Osteoblast (primary cell): ENCODE measurements at regions not wholly inside any gene's neighbourhood (a gene's known extent, or its start where the extent isn't known, plus 50 kb on each side); places are given as distances from the start of the nearest gene placed in this dataset.

Experiments
- DNase-seq: peaks from one replicate; pipeline ENCODE4 v3.0.0; 2011; ENCODE audit warnings: low spot score, mixed read lengths; ENCODE audit not compliant: insufficient read length; ENCODE audit errors: missing footprints
- H2AFZ ChIP-seq: 2 replicates; pipeline ENCODE4 v1.6.0; 2011; ENCODE audit warnings: mild to moderate bottlenecking, low read length
- H3K27ac ChIP-seq: 2 replicates; pipeline ENCODE4 v1.5.1; 2011; ENCODE audit warnings: mild to moderate bottlenecking, low read depth, low read length, moderate library complexity
- H3K27me3 ChIP-seq: 2 replicates; pipeline ENCODE4 v1.6.0; 2012; ENCODE audit warnings: mild to moderate bottlenecking, control low read depth, inconsistent platforms, low read length, moderate library complexity; ENCODE audit not compliant: insufficient read depth
- H3K36me3 ChIP-seq: 2 replicates; pipeline ENCODE4 v1.5.1; 2011; ENCODE audit warnings: mild to moderate bottlenecking, low read length, control low read depth, moderate library complexity; ENCODE audit not compliant: insufficient read depth
- H3K4me1 ChIP-seq: 2 replicates; pipeline ENCODE4 v1.5.1; 2011; ENCODE audit warnings: mild to moderate bottlenecking, low read length, control low read depth, moderate library complexity; ENCODE audit not compliant: insufficient read depth
- H3K4me2 ChIP-seq: 2 replicates; pipeline ENCODE4 v1.6.0; 2011; ENCODE audit warnings: mild to moderate bottlenecking, low read length; ENCODE audit not compliant: insufficient read depth
- H3K4me3 ChIP-seq: fragments of 200-600 bp; sonication (generic); 3 replicates; pipeline ENCODE4 v1.5.1; 2012; ENCODE audit warnings: mild to moderate bottlenecking, low read length, inconsistent platforms; ENCODE audit not compliant: insufficient read depth
- H3K79me2 ChIP-seq: 2 replicates; pipeline ENCODE4 v1.6.0; 2012; ENCODE audit warnings: mild to moderate bottlenecking, low read length, control low read depth, inconsistent platforms; ENCODE audit not compliant: insufficient read depth
- H3K9me3 ChIP-seq: 2 replicates; pipeline ENCODE4 v1.5.1; 2011; ENCODE audit warnings: low read depth, low read length, control low read depth
- H4K20me1 ChIP-seq: 2 replicates; pipeline ENCODE4 v1.6.0; 2012; ENCODE audit warnings: mild to moderate bottlenecking, low read length, control low read depth; ENCODE audit not compliant: insufficient read depth
- TF ChIP-seq, protein P1 (sequence below): IDR thresholded peaks from 2 replicates; pipeline ENCODE4 v1.5.1; 2011; ENCODE audit warnings: mild to moderate bottlenecking, low read depth, low read length, moderate library complexity; ENCODE audit errors: extremely low read depth

GRCh38 chr16:7992616-7993015, 597.7 kb downstream of the TMEM114 start:
- TF ChIP-seq, protein P1, sequence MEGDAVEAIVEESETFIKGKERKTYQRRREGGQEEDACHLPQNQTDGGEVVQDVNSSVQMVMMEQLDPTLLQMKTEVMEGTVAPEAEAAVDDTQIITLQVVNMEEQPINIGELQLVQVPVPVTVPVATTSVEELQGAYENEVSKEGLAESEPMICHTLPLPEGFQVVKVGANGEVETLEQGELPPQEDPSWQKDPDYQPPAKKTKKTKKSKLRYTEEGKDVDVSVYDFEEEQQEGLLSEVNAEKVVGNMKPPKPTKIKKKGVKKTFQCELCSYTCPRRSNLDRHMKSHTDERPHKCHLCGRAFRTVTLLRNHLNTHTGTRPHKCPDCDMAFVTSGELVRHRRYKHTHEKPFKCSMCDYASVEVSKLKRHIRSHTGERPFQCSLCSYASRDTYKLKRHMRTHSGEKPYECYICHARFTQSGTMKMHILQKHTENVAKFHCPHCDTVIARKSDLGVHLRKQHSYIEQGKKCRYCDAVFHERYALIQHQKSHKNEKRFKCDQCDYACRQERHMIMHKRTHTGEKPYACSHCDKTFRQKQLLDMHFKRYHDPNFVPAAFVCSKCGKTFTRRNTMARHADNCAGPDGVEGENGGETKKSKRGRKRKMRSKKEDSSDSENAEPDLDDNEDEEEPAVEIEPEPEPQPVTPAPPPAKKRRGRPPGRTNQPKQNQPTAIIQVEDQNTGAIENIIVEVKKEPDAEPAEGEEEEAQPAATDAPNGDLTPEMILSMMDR, result no peak
- Histone ChIP-seq H3K4me3 (no peak overlapping the region), H3K4me2 (no peak overlapping the region), H3K79me2 (no peaks in the 10 kb centered on the region), H3K9me3 (no peaks in the 10 kb centered on the region), H4K20me1 (no peaks in the 10 kb centered on the region), H3K4me1 (no peaks in the 10 kb centered on the region), H2AFZ (no peak overlapping the region), H3K27me3 (no peaks in the 10 kb centered on the region), H3K36me3 (no peaks in the 10 kb centered on the region), H3K27ac (no peak overlapping the region)
- DNase-seq, result no peak

DNA sequence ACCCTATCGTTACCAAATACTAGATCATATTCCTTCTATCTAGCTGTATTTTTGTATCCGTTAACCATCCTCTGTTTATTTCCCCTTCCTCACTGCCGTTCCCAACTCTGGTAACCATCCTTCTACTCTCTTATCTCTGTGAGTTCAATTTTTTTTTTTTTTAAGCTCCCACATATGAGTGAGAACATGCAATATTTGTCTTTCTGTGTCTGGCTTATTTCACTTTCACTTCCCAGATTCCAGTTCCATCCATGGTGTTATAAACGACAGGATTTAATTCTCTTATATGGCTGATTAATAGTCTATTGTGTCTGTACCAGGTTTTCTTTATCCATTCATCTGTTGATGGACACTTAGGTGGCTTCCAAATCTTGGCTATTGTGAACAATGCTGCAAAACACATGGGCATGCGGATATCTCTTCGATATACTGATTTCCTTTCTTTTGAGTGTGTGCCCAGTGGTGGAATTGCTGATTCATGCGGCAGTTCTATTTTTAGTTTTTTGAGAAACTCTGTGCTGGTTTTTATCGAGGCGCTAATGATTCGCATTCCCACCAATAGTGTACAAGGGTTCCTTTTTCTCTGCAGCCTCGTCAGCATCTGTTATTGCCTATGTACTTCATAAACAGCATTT, 599.6 kb downstream of the TMEM114 start:
- H3K27ac ChIP-seq, result no peak overlapping the region
- H3K9me3 ChIP-seq, result no peaks in the 10 kb centered on the region
- H3K4me3 ChIP-seq, result no peak overlapping the region
- H3K27me3 ChIP-seq, result no peaks in the 10 kb centered on the region
- no peak for DNase-seq
- no peak overlapping the region for H3K4me2 ChIP-seq
- H3K79me2 ChIP-seq, result no peaks in the 10 kb centered on the region
- TF ChIP-seq, protein P1, result no peak
- H4K20me1 ChIP-seq, result no peaks in the 10 kb centered on the region
- H3K4me1 ChIP-seq, result no peaks in the 10 kb centered on the region
- H2AFZ ChIP-seq, result no peak overlapping the region
- no peaks in the 10 kb centered on the region for H3K36me3 ChIP-seq

GRCh38 chr16:7983676-7984075, 606.6 kb downstream of the TMEM114 start:
- TF ChIP-seq, protein P1, result no peak
- no peak for DNase-seq
- Histone ChIP-seq H3K79me2 (no peaks in the 10 kb centered on the region), H2AFZ (no peak overlapping the region), H3K36me3 (no peaks in the 10 kb centered on the region), H3K9me3 (peaks cover 2% of the 10 kb centered on the region), H3K27me3 (no peaks in the 10 kb centered on the region), H4K20me1 (no peaks in the 10 kb centered on the region), H3K27ac (no peak overlapping the region), H3K4me3 (no peak overlapping the region), H3K4me1 (no peaks in the 10 kb centered on the region), H3K4me2 (no peak overlapping the region)

GRCh38 chr16:7980133-7980483, 610.2 kb downstream of the TMEM114 start:
- Histone ChIP-seq H3K27me3 (no peaks in the 10 kb centered on the region), H3K4me1 (no peaks in the 10 kb centered on the region)
- TF ChIP-seq, protein P1, result no peak

More at GRCh38 chr16:7980133-7980483, 610.2 kb downstream of the TMEM114 start:
- H2AFZ ChIP-seq, result no peak overlapping the region
- no peaks in the 10 kb centered on the region for H3K36me3 ChIP-seq
- H3K79me2 ChIP-seq, result no peaks in the 10 kb centered on the region
- H3K9me3 ChIP-seq, result peaks cover 2% of the 10 kb centered on the region
- H4K20me1 ChIP-seq, result no peaks in the 10 kb centered on the region
- H3K4me2 ChIP-seq, result no peak overlapping the region
- H3K27ac ChIP-seq, result no peak overlapping the region
- no peak for DNase-seq
- H3K4me3 ChIP-seq, result no peak overlapping the region
